HCT116 (cell line): ENCODE measurements at regions not wholly inside any gene's neighbourhood (a gene's known extent, or its start where the extent isn't known, plus 50 kb on each side); places are given as distances from the start of the nearest gene placed in this dataset.

Experiments
- ATAC-seq: fragments of 200-7000 bp; cut with Tn5 transposase; 2 replicates; pipeline ENCODE4 v1.9.1; 2020; ENCODE audit warnings: mild to moderate bottlenecking, moderate library complexity
- BruUV-seq: library from RNA; stranded (reverse); fragments of 400-500 nt; replicated peaks from 2 replicates; lab custom pipeline; 2021; lab: Mats Ljungman, UMichigan
- CTCF ChIA-PET: fragments of 300-600 bp; sonication (Branson Sonifier 250); formaldehyde crosslinking; loops from one replicate; lab custom pipeline; 2021; ENCODE audit warnings: antibody characterized with exemption; lab: Charles Lee
- POLR2A ChIA-PET: fragments of 300-600, 350-600 bp; sonication (Branson Sonifier 250); formaldehyde crosslinking; loops from one replicate; lab custom pipeline; 2021; ENCODE audit warnings: antibody characterized with exemption; lab: Charles Lee
- RAD21 ChIA-PET, 2 experiments: fragments of 300-600 bp; sonication (Branson Sonifier 250); formaldehyde crosslinking; loops; one replicate each; lab custom pipeline; 2023; ENCODE audit warnings: low total read pairs in 2 of 2; ENCODE audit not compliant: uncharacterized antibody in 2 of 2, unreplicated experiment in 2 of 2, low non-redundant PET in 1 of 2; lab: Charles Lee
- DNase-seq: peaks from one replicate; pipeline ENCODE4 v3.0.0-alpha.2; 2010; ENCODE audit warnings: low read depth, low spot score
- H2AFZ ChIP-seq: fragments of 200-600 bp; shearing (Covaris generic), sonication (generic); 2 replicates; pipeline ENCODE4 v1.6.1; 2017; ENCODE audit warnings: low read depth, mixed run types, mixed read lengths, antibody characterized with exemption, low read length; ENCODE audit not compliant: poor library complexity, severe bottlenecking
- H3K27ac ChIP-seq: 2 replicates; pipeline ENCODE4 v1.5.1; 2012; ENCODE audit warnings: low read depth, low read length
- H3K27me3 ChIP-seq: fragments of 200-600 bp; sonication (generic); 2 replicates; pipeline ENCODE4 v1.6.1; 2016; ENCODE audit warnings: mixed run types, low read length, mixed read lengths; ENCODE audit not compliant: insufficient read depth
- H3K36me3 ChIP-seq, 2 experiments: fragments of 200-500 bp in 1 of 2; fragments of 200-600 bp in 1 of 2; sonication (Bioruptor generic) in 1 of 2; sonication (generic) in 1 of 2; 2 replicates each; pipeline versions ENCODE4 v1.5.1 to v1.6.1; 2014 to 2016; ENCODE audit warnings: low read length in 2 of 2, inconsistent platforms in 1 of 2, mixed read lengths in 1 of 2, mixed run types in 1 of 2; ENCODE audit not compliant: insufficient read depth in 2 of 2, control insufficient read depth in 1 of 2
- H3K4me1 ChIP-seq, 2 experiments: fragments of 200-600 bp in 1 of 2; sonication (generic) in 1 of 2; 2 replicates each; pipeline versions ENCODE4 v1.5.1 to v1.6.1; 2012 to 2017; ENCODE audit warnings: low read length in 2 of 2, inconsistent platforms in 1 of 2, mild to moderate bottlenecking in 1 of 2, mixed read lengths in 1 of 2, mixed run types in 1 of 2, moderate library complexity in 1 of 2; ENCODE audit not compliant: insufficient read depth in 2 of 2, control insufficient read depth in 1 of 2
- H3K4me2 ChIP-seq: fragments of 200-600 bp; sonication (generic); 2 replicates; pipeline ENCODE4 v1.6.1; 2017; ENCODE audit warnings: mixed run types, low read length, mixed read lengths
- H3K4me3 ChIP-seq, 2 experiments: fragments of 200-600 bp in 1 of 2; sonication (generic) in 1 of 2; replicated peaks in 1 of 2; 2 replicates each; pipeline ENCODE4 v1.5.1; 2011 to 2016; ENCODE audit warnings: low read length in 2 of 2, control low read depth in 1 of 2, low read depth in 1 of 2, mild to moderate bottlenecking in 1 of 2, mixed read lengths in 1 of 2, mixed run types in 1 of 2
- H3K79me2 ChIP-seq: fragments of 200-600 bp; sonication (generic); 2 replicates; pipeline ENCODE4 v1.6.1; 2017; ENCODE audit warnings: mild to moderate bottlenecking, mixed run types, low read length, moderate library complexity, mixed read lengths; ENCODE audit not compliant: insufficient read depth
- H3K9ac ChIP-seq: fragments of 200-600 bp; sonication (generic); 2 replicates; pipeline ENCODE4 v1.6.1; 2016; ENCODE audit warnings: low read length, mixed read lengths
- H3K9me2 ChIP-seq: fragments of 200-600 bp; sonication (generic), shearing (Covaris generic); 2 replicates; pipeline ENCODE4 v1.6.1; 2017; ENCODE audit warnings: mixed run types, mild to moderate bottlenecking, moderate library complexity; ENCODE audit not compliant: insufficient read depth
- H3K9me3 ChIP-seq, 2 experiments: fragments of 200-500 bp in 1 of 2; fragments of 200-600 bp in 1 of 2; sonication (Bioruptor generic) in 1 of 2; sonication (generic) in 1 of 2; 2 replicates each; pipeline ENCODE4 v1.6.1; 2014 to 2017; ENCODE audit warnings: low read length in 2 of 2, mixed read lengths in 2 of 2, inconsistent platforms in 1 of 2, low read depth in 1 of 2, mild to moderate bottlenecking in 1 of 2, mixed run types in 1 of 2, moderate library complexity in 1 of 2; ENCODE audit not compliant: control insufficient read depth in 1 of 2, insufficient read depth in 1 of 2
- H4K20me1 ChIP-seq: fragments of 200-600 bp; sonication (generic), shearing (Covaris generic); 2 replicates; pipeline ENCODE4 v1.6.1; 2017; ENCODE audit warnings: mixed run types, mild to moderate bottlenecking, moderate library complexity; ENCODE audit not compliant: insufficient read depth
- CEBPB ChIP-seq: IDR thresholded peaks from 2 replicates; pipeline ENCODE4 v1.6.1; 2012; ENCODE audit warnings: low read depth
- CTCF ChIP-seq, 3 experiments: fragments of 200-600 bp in 1 of 3; sonication (generic) in 1 of 3; IDR thresholded peaks in 2 of 3; conservative IDR thresholded peaks in 1 of 3; 2 replicates each; pipeline ENCODE4 v1.5.1; 2012 to 2017; ENCODE audit warnings: low read depth in 2 of 3, low read length in 2 of 3, antibody characterized with exemption in 1 of 3, borderline replicate concordance in 1 of 3, control low read depth in 1 of 3, mild to moderate bottlenecking in 1 of 3, mixed read lengths in 1 of 3, mixed run types in 1 of 3, moderate library complexity in 1 of 3; ENCODE audit not compliant: insufficient read depth in 1 of 3
- EGR1 ChIP-seq: IDR thresholded peaks from 2 replicates; pipeline ENCODE4 v1.6.1; 2012; ENCODE audit warnings: low read depth
- ELF1 ChIP-seq: IDR thresholded peaks from 2 replicates; pipeline ENCODE4 v1.6.1; 2012; ENCODE audit warnings: low read depth, borderline replicate concordance
- EZH2 ChIP-seq: fragments of 200-600 bp; sonication (generic); IDR thresholded peaks from 2 replicates; pipeline ENCODE4 v1.6.1; 2017; ENCODE audit warnings: antibody characterized with exemption, mixed run types
- EZH2phosphoT487 ChIP-seq: fragments of 200-600 bp; IDR thresholded peaks from 2 replicates; pipeline ENCODE4 v1.6.1; 2018; ENCODE audit warnings: antibody characterized with exemption, borderline replicate concordance
- MAX ChIP-seq: IDR thresholded peaks from 2 replicates; pipeline ENCODE4 v1.6.1; 2012
- POLR2A ChIP-seq: IDR thresholded peaks from 2 replicates; pipeline ENCODE4 v1.7.0; 2011; ENCODE audit warnings: borderline replicate concordance; ENCODE audit not compliant: insufficient read depth, insufficient read length; ENCODE audit errors: extremely low read depth
- POLR2AphosphoS5 ChIP-seq: IDR thresholded peaks from 2 replicates; pipeline ENCODE4 v1.6.1; 2011; ENCODE audit warnings: mild to moderate bottlenecking, low read depth, low read length, moderate library complexity
- RAD21 ChIP-seq: IDR thresholded peaks from 2 replicates; pipeline ENCODE4 v1.6.1; 2012; ENCODE audit warnings: low read depth, mild to moderate bottlenecking
- SIN3A ChIP-seq: IDR thresholded peaks from 2 replicates; pipeline ENCODE4 v1.6.1; 2012; ENCODE audit warnings: low read depth
- SP1 ChIP-seq: IDR thresholded peaks from 2 replicates; pipeline ENCODE4 v1.6.1; 2012; ENCODE audit warnings: low read depth
- SRF ChIP-seq: IDR thresholded peaks from 2 replicates; pipeline ENCODE4 v1.6.1; 2012; ENCODE audit warnings: low read depth
- TCF7L2 ChIP-seq: IDR thresholded peaks from 2 replicates; pipeline ENCODE4 v1.7.0; 2011; ENCODE audit warnings: borderline replicate concordance, inconsistent platforms; ENCODE audit not compliant: insufficient read depth, insufficient read length; ENCODE audit errors: extremely low read depth
- YY1 ChIP-seq: IDR thresholded peaks from 2 replicates; pipeline ENCODE4 v1.6.1; 2011; ENCODE audit warnings: low read length, low read depth, moderate library complexity, mild to moderate bottlenecking; ENCODE audit not compliant: insufficient replicate concordance; ENCODE audit errors: extremely low read depth
- ZBTB33 ChIP-seq: IDR thresholded peaks from 2 replicates; pipeline ENCODE4 v1.6.1; 2011; ENCODE audit warnings: mild to moderate bottlenecking, low read length, moderate library complexity; ENCODE audit not compliant: insufficient replicate concordance; ENCODE audit errors: extremely low read depth
- ZFX ChIP-seq: fragments of 450-650 bp; IDR thresholded peaks from 2 replicates; pipeline ENCODE4 v1.6.1; 2017
- ZNF274 ChIP-seq: fragments of 200-500 bp; sonication (Bioruptor generic); IDR thresholded peaks from 2 replicates; pipeline ENCODE4 v1.6.1; 2014; ENCODE audit warnings: mild to moderate bottlenecking, low read depth, low read length, inconsistent platforms
- intact Hi-C: fragments of 100-400 bp; cut with micrococcal nuclease; formaldehyde crosslinking; loops from 2 replicates; pipeline ENCODE4 v1.10.0; 2022
- TF ChIP-seq, protein P1 (sequence below): IDR thresholded peaks from 2 replicates; pipeline ENCODE4 v1.6.1; 2012; ENCODE audit warnings: low read depth
- TF ChIP-seq, protein P2 (sequence below): IDR thresholded peaks from 2 replicates; pipeline ENCODE4 v1.6.1; 2012

DNA sequence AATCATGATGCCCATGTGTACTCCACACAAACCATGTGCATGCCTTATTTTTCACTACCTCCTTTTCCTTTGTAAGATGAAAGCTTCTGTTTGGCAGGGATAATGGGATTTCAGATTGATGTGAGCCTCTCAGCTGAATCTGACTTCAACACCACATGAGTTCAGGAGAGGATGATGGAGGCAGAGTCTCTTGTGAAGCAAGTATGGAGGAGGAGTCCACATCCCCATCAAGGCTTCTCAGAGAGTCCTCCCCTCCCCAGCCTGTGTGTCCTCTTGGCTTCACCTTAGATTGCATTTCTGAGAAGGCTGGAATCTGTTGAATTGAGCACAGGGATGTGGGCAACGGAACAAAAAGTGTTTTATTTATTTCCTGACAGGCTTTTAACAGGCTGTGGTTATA lies 370.4 kb downstream of the FAT3 start:
- intact Hi-C loops, result no loop called here
- TF ChIP-seq, protein P1, sequence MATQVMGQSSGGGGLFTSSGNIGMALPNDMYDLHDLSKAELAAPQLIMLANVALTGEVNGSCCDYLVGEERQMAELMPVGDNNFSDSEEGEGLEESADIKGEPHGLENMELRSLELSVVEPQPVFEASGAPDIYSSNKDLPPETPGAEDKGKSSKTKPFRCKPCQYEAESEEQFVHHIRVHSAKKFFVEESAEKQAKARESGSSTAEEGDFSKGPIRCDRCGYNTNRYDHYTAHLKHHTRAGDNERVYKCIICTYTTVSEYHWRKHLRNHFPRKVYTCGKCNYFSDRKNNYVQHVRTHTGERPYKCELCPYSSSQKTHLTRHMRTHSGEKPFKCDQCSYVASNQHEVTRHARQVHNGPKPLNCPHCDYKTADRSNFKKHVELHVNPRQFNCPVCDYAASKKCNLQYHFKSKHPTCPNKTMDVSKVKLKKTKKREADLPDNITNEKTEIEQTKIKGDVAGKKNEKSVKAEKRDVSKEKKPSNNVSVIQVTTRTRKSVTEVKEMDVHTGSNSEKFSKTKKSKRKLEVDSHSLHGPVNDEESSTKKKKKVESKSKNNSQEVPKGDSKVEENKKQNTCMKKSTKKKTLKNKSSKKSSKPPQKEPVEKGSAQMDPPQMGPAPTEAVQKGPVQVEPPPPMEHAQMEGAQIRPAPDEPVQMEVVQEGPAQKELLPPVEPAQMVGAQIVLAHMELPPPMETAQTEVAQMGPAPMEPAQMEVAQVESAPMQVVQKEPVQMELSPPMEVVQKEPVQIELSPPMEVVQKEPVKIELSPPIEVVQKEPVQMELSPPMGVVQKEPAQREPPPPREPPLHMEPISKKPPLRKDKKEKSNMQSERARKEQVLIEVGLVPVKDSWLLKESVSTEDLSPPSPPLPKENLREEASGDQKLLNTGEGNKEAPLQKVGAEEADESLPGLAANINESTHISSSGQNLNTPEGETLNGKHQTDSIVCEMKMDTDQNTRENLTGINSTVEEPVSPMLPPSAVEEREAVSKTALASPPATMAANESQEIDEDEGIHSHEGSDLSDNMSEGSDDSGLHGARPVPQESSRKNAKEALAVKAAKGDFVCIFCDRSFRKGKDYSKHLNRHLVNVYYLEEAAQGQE, result no peak
- no peak for TF ChIP-seq EZH2phosphoT487
- no peak for TF ChIP-seq ZNF274
- TF ChIP-seq EZH2, result no peak
- TF ChIP-seq ZFX, result no peak
- TF ChIP-seq ELF1, result no peak
- TF ChIP-seq SIN3A, result no peak
- no peak for TF ChIP-seq POLR2A
- TF ChIP-seq SRF, result no peak
- TF ChIP-seq CEBPB, result no peak
- TF ChIP-seq SP1, result no peak
- no peak for TF ChIP-seq ZBTB33
- TF ChIP-seq EGR1, result no peak
- TF ChIP-seq, protein P2, sequence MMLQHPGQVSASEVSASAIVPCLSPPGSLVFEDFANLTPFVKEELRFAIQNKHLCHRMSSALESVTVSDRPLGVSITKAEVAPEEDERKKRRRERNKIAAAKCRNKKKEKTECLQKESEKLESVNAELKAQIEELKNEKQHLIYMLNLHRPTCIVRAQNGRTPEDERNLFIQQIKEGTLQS, result no peak
- no peak for TF ChIP-seq MAX
- no peak for TF ChIP-seq YY1
- no peak for TF ChIP-seq RAD21
- no peak for TF ChIP-seq TCF7L2
- TF ChIP-seq CTCF (IDR thresholded peaks at IDR 0.05 in 2 of 3, conservative IDR thresholded peaks at IDR 0.05 in 1 of 3; ENCODE audit: borderline replicate concordance in 1 of 3, insufficient read depth in 1 of 3, low read depth in 2 of 3, low read length in 2 of 3), result no peak
- no peak for TF ChIP-seq POLR2AphosphoS5
- H3K4me1 ChIP-seq, result no peaks in the 10 kb centered on the region
- POLR2A ChIA-PET, result no interaction called here
- H3K79me2 ChIP-seq, result no peaks in the 10 kb centered on the region
- RAD21 ChIA-PET, result no interaction called here
- H3K4me2 ChIP-seq, result no peak overlapping the region
- no peak overlapping the region for H3K4me3 ChIP-seq
- no peaks in the 10 kb centered on the region for H3K36me3 ChIP-seq
- DNase-seq (no peak), ATAC-seq (no peak)
- CTCF ChIA-PET, result no interaction called here
- no peak overlapping the region for H3K9ac ChIP-seq
- H2AFZ ChIP-seq, result no peak overlapping the region
- no TSS peak for BruUV-seq
- no peaks in the 10 kb centered on the region for H3K27me3 ChIP-seq
- no peaks in the 10 kb centered on the region for H4K20me1 ChIP-seq
- no peaks in the 10 kb centered on the region for H3K9me2 ChIP-seq
- peaks cover 0 to 4% of the 10 kb centered on the region in 2 experiments; a peak in 1 of 4 replicates for H3K9me3 ChIP-seq
- H3K27ac ChIP-seq, result no peak overlapping the region
